ENCODE measurements at regions not wholly inside any gene's neighbourhood (a gene's known extent, or its start where the extent isn't known, plus 50 kb on each side); places are given as distances from the start of the nearest gene placed in this dataset.
A peak's percentile ranks its signal among the peaks of the same experiment; 100 is the strongest.

GRCh38 chr7:66507764-66508296, 120.9 kb upstream of the KCTD7 start:
- DNase-seq (peak in 1 of 4 donors; percentile 11), ATAC-seq (no peak)
- Histone ChIP-seq H3K4me1 (peaks cover 4 to 10% of the 10 kb centered on the region in 2 donors), H3K4me3 (no peak overlapping the region), H3K9me3 (no peaks in the 10 kb centered on the region), H3K27ac (no peak overlapping the region), H3K27me3 (peaks cover 15 to 65% of the 10 kb centered on the region in 2 donors), H3K36me3 (no peaks in the 10 kb centered on the region)
- no peak for TF ChIP-seq CTCF (IDR thresholded peaks at IDR 0.05)
- intact Hi-C loops (cut with DNase I) = no loop called here

GRCh38 chr7:66508431-66508830, 120.2 kb upstream of the KCTD7 start:
- intact Hi-C loops (cut with DNase I) = no loop called here

GRCh38 chr7:66514050-66514449, 114.6 kb upstream of the KCTD7 start:
- DNase-seq (no peak), ATAC-seq (no peak)
- TF ChIP-seq CTCF (IDR thresholded peaks at IDR 0.05) = no peak
- Histone ChIP-seq H3K36me3 (no peaks in the 10 kb centered on the region), H3K4me1 (no peaks in the 10 kb centered on the region), H3K27me3 (peaks cover under 1 to 11% of the 10 kb centered on the region in 2 donors), H3K4me3 (no peak overlapping the region), H3K9me3 (no peaks in the 10 kb centered on the region), H3K27ac (no peak overlapping the region)
- intact Hi-C loops (cut with DNase I) = no loop called here

More at GRCh38 chr7:66508431-66508830, 120.2 kb upstream of the KCTD7 start:
- no peak overlapping the region for H3K27ac ChIP-seq
- H3K4me1 ChIP-seq = peaks cover 4 to 10% of the 10 kb centered on the region in 2 donors
- H3K36me3 ChIP-seq = no peaks in the 10 kb centered on the region
- ATAC-seq = no peak
- H3K9me3 ChIP-seq = no peaks in the 10 kb centered on the region
- no peak for TF ChIP-seq CTCF (IDR thresholded peaks at IDR 0.05)
- no peak overlapping the region for H3K4me3 ChIP-seq
- no peak for DNase-seq
- H3K27me3 ChIP-seq = peaks cover 15 to 65% of the 10 kb centered on the region in 2 donors

- ATAC-seq (no peak), DNase-seq (no peak)
- Histone ChIP-seq H3K4me3 (no peak overlapping the region), H3K27me3 (no peaks in the 10 kb centered on the region), H3K27ac (no peak overlapping the region), H3K36me3 (no peaks in the 10 kb centered on the region), H3K9me3 (no peaks in the 10 kb centered on the region), H3K4me1 (no peaks in the 10 kb centered on the region)
- intact Hi-C loops (cut with DNase I) = no loop called here
- no peak for TF ChIP-seq CTCF (IDR thresholded peaks at IDR 0.05)
These were observed 111.3 kb upstream of the KCTD7 start for GRCh38 chr7:66517212-66517909.

GRCh38 chr7:66518151-66518691, 110.5 kb upstream of the KCTD7 start:
- no peaks in the 10 kb centered on the region for H3K36me3 ChIP-seq
- H3K9me3 ChIP-seq = no peaks in the 10 kb centered on the region
- no peak for ATAC-seq
- intact Hi-C loops (cut with DNase I) = no loop called here
- no peak for DNase-seq
- no peak overlapping the region for H3K27ac ChIP-seq
- no peak for TF ChIP-seq CTCF (IDR thresholded peaks at IDR 0.05)
- H3K4me3 ChIP-seq = no peak overlapping the region
- H3K27me3 ChIP-seq = no peaks in the 10 kb centered on the region
- no peaks in the 10 kb centered on the region for H3K4me1 ChIP-seq

Measured in left lung (tissue), 4 donors.